Central memory CD4-positive, alpha-beta T cell (primary cell): ENCODE measurements at regions not wholly inside any gene's neighbourhood (a gene's known extent, or its start where the extent isn't known, plus 50 kb on each side); places are given as distances from the start of the nearest gene placed in this dataset.
"Not testable (repeated sequence)": the region's sequence is repeated elsewhere in the genome, so short reads cannot be mapped to it uniquely, and the experiment has no call there.

Experiments used
- DNase-seq: peaks from one replicate; pipeline ENCODE4 v3.0.0; 2022

GRCh38 chr9:73219985-73220626 is 68.4 kb downstream of the ANXA1 start:
- no peak for DNase-seq

GRCh38 chr9:73223594-73223993 is 71.9 kb downstream of the ANXA1 start:
- no peak for DNase-seq

GRCh38 chr9:73229543-73229942 is 77.9 kb downstream of the ANXA1 start:
- no peak for DNase-seq

GRCh38 chr9:73230251-73230650 is 78.6 kb downstream of the ANXA1 start:
- DNase-seq, result no peak

- DNase-seq, result no peak
These were observed 79.5 kb downstream of the ANXA1 start for GRCh38 chr9:73231203-73231602.

- DNase-seq, result no peak
These were observed 81.8 kb downstream of the ANXA1 start for GRCh38 chr9:73233359-73234007.

- no peak for DNase-seq
These were observed 82.3 kb downstream of the ANXA1 start for GRCh38 chr9:73234008-73234360.

GRCh38 chr9:73237140-73237539 is 85.5 kb downstream of the ANXA1 start:
- DNase-seq, result no peak

GRCh38 chr9:73239570-73240265 is 88.1 kb downstream of the ANXA1 start:
- no peak for DNase-seq

GRCh38 chr9:73243078-73243477 is 91.4 kb downstream of the ANXA1 start:
- no peak for DNase-seq

GRCh38 chr9:73259086-73259696 is 107.5 kb downstream of the ANXA1 start:
- DNase-seq, result no peak

GRCh38 chr9:73260506-73260905 is 108.8 kb downstream of the ANXA1 start:
- DNase-seq, result no peak

GRCh38 chr9:73264631-73265030 is 113.0 kb downstream of the ANXA1 start:
- no peak for DNase-seq

GRCh38 chr9:73265876-73266275 is 114.2 kb downstream of the ANXA1 start:
- no peak for DNase-seq

GRCh38 chr9:73269430-73270101 is 117.9 kb downstream of the ANXA1 start:
- no peak for DNase-seq

GRCh38 chr9:73270967-73271721 is 119.5 kb downstream of the ANXA1 start:
- no peak for DNase-seq

- no peak for DNase-seq
These were observed 128.4 kb downstream of the ANXA1 start for GRCh38 chr9:73280113-73280512.

- no peak for DNase-seq
These were observed 132.7 kb downstream of the ANXA1 start for GRCh38 chr9:73284377-73284776.

GRCh38 chr9:73294336-73294735 is 142.7 kb downstream of the ANXA1 start:
- no peak for DNase-seq

GRCh38 chr9:73325983-73326382 is 174.3 kb downstream of the ANXA1 start:
- DNase-seq, result no peak

- no peak for DNase-seq
These were observed 175.5 kb downstream of the ANXA1 start for GRCh38 chr9:73327149-73327548.

- not testable (repeated sequence) for DNase-seq
These were observed 185.5 kb downstream of the ANXA1 start for GRCh38 chr9:73337182-73337581.
